Stimulated activated CD4-positive, alpha-beta T cell treated with anti-CD3 and anti-CD28 coated beads, Interleukin-15, amount 100 ng/mL, for 24 hours (primary cell): ENCODE measurements at regions not wholly inside any gene's neighbourhood (a gene's known extent, or its start where the extent isn't known, plus 50 kb on each side); places are given as distances from the start of the nearest gene placed in this dataset.

Source experiments
- DNase-seq: peaks from one replicate; pipeline ENCODE4 v3.0.0-alpha.2; 2020

- DNase-seq, result no peak
These were observed 51.0 kb upstream of the INPP5A start for GRCh38 chr10:132486539-132487121.

- no peak for DNase-seq
These were observed 50.1 kb upstream of the INPP5A start for GRCh38 chr10:132487241-132488135.
